Stimulated activated CD4-positive, alpha-beta T cell treated with anti-CD3 and anti-CD28 coated beads, Interleukin-1b, Interleukin-23, amount 100 ng/mL, for 24 hours (primary cell): ENCODE measurements at regions not wholly inside any gene's neighbourhood (a gene's known extent, or its start where the extent isn't known, plus 50 kb on each side); places are given as distances from the start of the nearest gene placed in this dataset.
"Not testable (repeated sequence)": the region's sequence is repeated elsewhere in the genome, so short reads cannot be mapped to it uniquely, and the experiment has no call there.

ENCODE experiments used
- DNase-seq, 4 experiments: peaks; one replicate each; pipeline ENCODE4 v3.0.0-alpha.2; 2020; ENCODE audit warnings: low read depth in 4 of 4, low spot score in 1 of 4

- DNase-seq = no peak
Measured at GRCh38 chr2:129201696-129202095, 777.8 kb upstream of the RAB6C start.

DNA sequence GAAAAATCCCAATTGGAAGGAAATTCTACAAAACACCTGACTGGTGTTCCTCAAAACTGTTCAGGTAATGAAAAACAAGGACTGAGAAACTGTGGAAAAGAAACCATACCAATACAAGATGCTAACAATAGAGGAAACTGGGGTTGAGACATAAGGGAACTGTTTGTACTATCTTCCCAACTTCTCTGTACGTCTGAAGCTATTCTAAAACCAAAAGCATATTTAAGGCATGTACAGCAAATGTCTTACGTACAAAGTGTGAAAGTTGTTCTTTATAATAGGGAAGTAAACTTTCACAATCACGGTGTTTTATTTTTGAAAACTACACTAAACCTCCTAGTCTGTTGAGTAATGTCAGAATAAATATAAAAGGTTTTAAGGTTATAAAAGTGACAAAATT lies 776.1 kb upstream of the RAB6C start:
- no peak for DNase-seq

DNA sequence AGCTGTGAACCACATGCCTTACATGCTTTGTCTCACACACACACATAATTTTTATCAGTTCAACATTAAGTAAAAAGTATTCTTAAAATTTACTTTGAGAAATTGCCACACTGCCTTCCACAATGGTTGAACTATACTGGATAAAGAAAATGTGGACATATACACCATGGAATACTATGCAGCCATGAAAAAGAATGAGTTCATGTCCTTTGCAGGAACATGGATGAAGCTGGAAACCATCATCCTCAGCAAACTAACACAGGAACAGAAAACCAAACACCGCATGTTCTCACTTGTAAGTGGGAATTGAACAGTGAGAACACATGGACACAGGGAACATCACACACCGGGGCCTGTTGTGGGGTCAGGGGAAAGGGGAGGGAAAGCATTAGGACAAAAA lies 774.9 kb upstream of the RAB6C start:
- DNase-seq = not testable (repeated sequence)

- DNase-seq = no peak
Measured at GRCh38 chr2:129205176-129205575, 774.3 kb upstream of the RAB6C start.

GRCh38 chr2:129205766-129206165 lies 773.7 kb upstream of the RAB6C start:
- DNase-seq = no peak

DNA sequence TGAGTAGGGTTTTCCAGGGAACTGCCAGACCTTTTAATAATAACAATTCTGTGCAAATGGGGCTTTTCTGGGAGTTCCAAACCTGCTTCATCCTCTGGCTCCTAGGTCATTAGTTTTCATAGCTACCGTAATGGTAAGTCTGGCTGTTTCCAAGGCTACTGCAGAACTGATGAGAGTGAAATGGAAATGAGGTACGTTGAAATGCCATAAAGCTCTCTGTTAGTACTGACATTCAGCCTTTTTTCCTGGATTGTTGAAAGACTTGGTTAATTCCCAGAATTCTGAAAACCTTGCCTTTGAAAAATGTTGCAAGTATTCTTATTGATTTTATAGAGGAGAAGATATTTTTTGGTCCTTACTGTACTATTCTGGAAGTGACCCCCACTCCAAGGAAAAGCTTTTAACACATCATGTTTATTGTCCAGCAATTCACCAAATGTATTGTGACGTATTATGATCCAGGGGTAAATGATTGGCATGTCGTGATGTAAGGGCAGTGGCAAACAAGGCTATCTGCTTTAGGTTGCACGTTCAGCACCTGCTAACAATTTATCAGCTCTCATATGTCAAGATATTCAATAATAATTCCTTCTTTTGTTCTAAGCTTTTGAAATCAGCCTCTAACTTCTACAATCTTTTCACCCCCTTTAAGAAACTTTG lies 767.0 kb upstream of the RAB6C start:
- no peak for DNase-seq

DNA sequence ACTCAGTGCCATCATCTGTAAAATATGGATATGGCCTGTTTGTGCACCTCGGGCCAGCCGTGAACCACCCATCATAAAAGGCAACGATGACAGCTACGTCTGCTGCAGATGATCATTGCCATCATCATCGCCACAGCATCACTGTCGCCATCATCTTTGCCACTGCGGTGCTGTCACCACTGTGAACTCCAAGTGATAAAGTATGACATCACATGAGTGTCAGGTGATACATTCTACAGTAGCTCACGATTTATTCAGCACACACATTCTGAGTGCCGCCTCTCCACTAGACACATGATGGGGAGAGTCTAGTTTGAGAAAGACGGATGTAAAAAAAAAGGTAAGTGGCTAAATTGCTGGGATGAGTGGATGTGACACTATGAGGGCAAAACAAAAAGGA lies 755.4 kb upstream of the RAB6C start:
- DNase-seq = no peak

DNA sequence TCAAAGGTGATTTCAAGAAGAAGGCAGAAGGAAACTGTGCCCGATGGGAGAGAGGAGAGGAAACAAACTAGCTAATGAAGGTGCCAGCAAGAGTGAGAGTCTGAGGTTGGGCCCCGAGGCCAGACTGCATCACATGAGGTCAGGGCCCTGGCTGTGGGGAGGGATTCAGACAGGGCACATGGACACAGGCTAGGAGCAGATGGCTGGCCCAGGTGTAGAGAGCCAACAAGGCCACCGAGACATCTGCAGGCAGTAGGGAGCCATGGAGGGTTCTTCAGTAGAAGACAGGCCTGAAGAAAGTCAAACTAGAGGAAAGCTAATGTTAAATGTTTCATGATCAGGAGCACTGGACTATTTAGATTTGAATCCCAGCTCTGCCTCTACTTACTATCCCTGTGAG lies 755.0 kb upstream of the RAB6C start:
- DNase-seq = no peak

DNA sequence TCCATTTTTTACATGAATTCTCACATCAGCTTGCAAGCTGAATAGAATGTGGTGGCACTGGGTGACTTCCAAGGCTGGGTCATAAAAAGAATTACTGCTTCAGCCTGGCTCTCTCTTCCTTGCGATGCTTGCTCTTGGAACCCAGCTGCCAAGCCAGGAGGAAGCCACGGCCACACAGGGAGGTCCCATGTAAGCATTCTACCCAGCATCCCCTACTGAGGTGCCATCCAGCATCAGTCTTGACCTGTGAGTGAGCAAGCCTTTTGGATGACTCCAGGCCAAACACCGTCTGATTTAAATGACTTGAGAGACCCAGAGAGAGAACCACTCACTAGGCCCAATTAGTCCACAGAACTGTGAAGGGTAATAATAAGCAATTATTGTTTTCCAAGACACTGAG lies 750.3 kb upstream of the RAB6C start:
- DNase-seq = no peak

- no peak for DNase-seq
Measured at GRCh38 chr2:129229830-129230441, 749.5 kb upstream of the RAB6C start.

DNA sequence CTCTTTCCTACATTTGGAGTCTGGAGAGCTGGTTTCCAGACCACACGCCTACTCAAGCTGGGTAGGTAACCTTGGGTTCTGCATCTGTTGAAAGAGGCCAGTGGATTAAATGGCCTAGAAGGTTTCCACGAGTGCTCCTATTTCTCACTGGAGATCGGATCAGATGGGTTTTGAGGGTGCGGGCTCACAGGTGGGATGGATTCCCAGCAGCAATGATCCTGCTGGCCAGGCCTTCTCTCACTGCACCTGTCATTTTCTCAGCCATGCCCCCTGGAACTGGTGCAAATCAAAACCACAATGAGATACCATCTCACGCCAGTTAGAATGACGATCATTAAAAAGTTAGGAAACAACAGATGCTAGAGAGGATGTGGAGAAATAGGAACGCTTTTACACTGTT lies 747.5 kb upstream of the RAB6C start:
- no peak for DNase-seq

GRCh38 chr2:129233166-129233565 lies 746.3 kb upstream of the RAB6C start:
- no peak for DNase-seq

GRCh38 chr2:129233751-129234406 lies 745.6 kb upstream of the RAB6C start:
- no peak for DNase-seq

DNA sequence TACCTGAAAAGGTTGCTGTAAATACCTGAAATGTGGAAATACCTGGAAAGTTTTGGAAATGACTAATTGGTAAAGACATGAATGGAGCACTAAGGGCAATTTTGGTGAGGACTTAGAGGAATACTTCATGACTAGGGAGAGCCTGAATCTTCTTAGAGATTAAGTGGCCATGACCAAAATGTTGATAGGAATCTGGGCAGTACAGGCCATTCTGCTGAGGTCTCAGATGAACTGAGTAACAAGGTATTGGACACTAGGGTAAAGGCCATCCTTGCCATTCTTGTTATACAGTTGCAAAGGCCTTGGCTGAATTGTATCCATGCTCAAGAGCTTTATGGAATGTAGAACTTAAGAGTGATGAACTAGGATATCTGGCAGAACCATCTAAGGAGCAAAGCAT lies 742.9 kb upstream of the RAB6C start:
- DNase-seq = no peak

DNA sequence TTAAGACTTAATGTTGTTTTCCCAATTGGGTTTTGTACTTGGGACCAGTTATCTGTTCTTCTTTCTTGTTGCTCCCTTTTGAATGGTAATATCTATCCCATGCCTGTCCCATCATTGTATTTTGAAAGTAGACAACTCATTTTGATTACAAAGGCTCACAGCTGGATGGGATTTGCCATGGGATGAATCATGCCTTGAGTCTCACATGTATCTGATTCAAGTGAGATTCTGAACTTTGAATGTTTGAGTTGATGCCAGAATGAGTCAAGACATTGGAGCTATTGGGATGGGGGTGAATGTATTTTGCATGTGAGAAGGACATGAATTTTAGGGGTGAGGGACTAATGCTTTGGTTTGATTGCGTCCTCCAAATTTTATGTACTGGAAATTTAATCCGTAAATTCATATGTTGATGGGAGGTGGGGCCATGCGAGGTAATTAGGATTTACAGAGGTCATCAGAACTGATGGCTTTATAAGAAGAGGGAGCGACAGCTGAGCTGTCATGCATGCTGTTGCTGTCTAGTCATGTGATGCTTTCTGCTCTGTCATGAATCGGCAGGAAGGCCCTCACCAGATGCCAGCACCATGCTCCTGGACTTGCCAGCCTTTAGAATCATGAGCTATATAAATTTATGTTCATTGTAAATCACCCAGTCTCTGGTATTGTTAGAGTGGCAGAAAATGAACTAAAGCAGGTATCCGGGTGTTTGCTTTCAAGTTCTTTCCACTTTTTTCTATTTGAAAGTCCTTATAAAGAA lies 741.3 kb upstream of the RAB6C start:
- no peak for DNase-seq

DNA sequence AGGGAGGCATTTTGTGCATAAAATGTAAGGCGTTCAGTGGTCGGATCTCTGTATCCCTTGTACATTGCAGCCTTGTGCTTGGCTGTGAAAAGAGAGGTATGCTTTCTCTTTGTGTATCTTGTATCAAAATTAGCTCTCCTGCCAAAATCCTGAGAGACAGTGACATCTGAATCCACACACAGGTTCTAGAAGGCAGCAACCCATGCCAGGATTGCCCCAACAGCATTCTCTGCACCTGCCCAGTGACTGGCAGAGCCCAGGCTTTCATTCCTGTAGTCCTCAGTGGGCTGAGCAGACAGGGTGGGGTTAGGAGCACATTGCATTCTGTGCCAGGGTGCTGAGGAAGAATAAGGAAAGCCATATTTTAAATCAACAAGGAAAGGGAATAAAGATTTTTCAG lies 740.3 kb upstream of the RAB6C start:
- no peak for DNase-seq

DNA sequence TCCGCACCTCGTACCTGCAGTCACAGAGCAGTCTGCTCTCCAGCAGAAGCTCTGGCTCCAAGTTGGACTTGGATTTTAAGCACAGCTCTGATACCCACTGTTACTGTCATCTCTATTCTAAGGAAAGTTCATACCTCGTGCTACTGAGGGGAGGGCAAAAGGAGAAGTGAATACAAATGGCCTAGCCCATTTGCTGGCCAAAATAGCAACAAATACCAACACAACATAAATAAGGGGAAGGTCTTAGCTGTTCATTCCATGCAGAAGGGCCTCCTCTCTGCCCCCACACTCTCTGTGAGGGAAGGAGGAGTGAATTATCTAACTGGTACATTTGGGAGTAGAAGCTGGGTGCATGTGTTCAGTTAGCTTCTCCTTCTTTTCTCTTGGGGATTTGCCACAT lies 739.4 kb upstream of the RAB6C start:
- no peak for DNase-seq

DNA sequence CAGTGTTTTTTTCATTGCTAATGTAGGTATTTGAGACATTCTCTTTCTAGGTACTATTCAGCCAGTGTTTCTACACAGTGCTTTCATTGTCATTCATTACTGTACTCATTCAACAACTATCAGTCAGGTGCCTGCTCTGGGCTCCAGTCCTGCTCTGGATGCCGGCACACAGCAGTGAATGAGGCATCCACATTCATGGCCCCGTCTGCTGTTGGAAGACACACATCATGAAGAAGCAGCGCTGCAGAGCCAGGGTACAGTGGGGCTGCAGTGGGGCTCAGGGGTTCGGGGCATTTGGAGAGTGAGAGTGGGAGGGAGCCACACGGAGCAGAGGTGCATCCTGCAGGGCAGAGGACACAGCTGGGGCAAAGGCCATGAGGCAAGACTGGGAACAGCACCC lies 737.2 kb upstream of the RAB6C start:
- DNase-seq = no peak

GRCh38 chr2:129247751-129248150 lies 731.7 kb upstream of the RAB6C start:
- no peak for DNase-seq

- no peak for DNase-seq
Measured at GRCh38 chr2:129248198-129248597, 731.3 kb upstream of the RAB6C start.

GRCh38 chr2:129252781-129253460 lies 726.5 kb upstream of the RAB6C start:
- no peak for DNase-seq

GRCh38 chr2:129253461-129253812 lies 726.0 kb upstream of the RAB6C start:
- no peak for DNase-seq
